Mesendoderm (in vitro differentiated cells): ENCODE measurements at regions not wholly inside any gene's neighbourhood (a gene's known extent, or its start where the extent isn't known, plus 50 kb on each side); places are given as distances from the start of the nearest gene placed in this dataset.
"Not testable (repeated sequence)": the region's sequence is repeated elsewhere in the genome, so short reads cannot be mapped to it uniquely, and the experiment has no call there.

Source experiments
- DNase-seq: peaks from one replicate; pipeline ENCODE4 v3.0.0; 2013
- H2AK5ac ChIP-seq: 2 replicates; pipeline ENCODE4 v1.6.1; 2013; ENCODE audit warnings: low read length, inconsistent platforms
- H2BK120ac ChIP-seq: 2 replicates; pipeline ENCODE4 v1.6.1; 2013; ENCODE audit warnings: low read depth, mild to moderate bottlenecking, low read length, moderate library complexity, mixed read lengths
- H2BK15ac ChIP-seq: replicated peaks from 2 replicates; pipeline ENCODE4 v1.6.1; 2013; ENCODE audit warnings: low read depth, mild to moderate bottlenecking, moderate library complexity
- H2BK5ac ChIP-seq: 2 replicates; pipeline ENCODE4 v1.6.1; 2013; ENCODE audit warnings: low read length, inconsistent platforms
- H3K18ac ChIP-seq: 2 replicates; pipeline ENCODE4 v1.6.1; 2013; ENCODE audit warnings: mild to moderate bottlenecking, low read length, mixed read lengths
- H3K23ac ChIP-seq: one replicate; pipeline ENCODE4 v1.6.1; 2013; ENCODE audit warnings: low read length
- H3K27ac ChIP-seq: 2 replicates; pipeline ENCODE4 v1.5.1; 2013; ENCODE audit warnings: low read depth, mild to moderate bottlenecking, inconsistent platforms, low read length, moderate library complexity
- H3K27me3 ChIP-seq: 2 replicates; pipeline ENCODE4 v1.6.1; 2013; ENCODE audit warnings: low read length, control low read depth, mild to moderate bottlenecking, inconsistent platforms; ENCODE audit not compliant: insufficient read depth, poor library complexity
- H3K36me3 ChIP-seq: 2 replicates; pipeline ENCODE4 v1.6.1; 2013; ENCODE audit warnings: low read length, inconsistent platforms; ENCODE audit not compliant: control insufficient read depth, insufficient read depth
- H3K4ac ChIP-seq: one replicate; pipeline ENCODE4 v1.6.1; 2013; ENCODE audit warnings: low read depth, mild to moderate bottlenecking, low read length, moderate library complexity
- H3K4me1 ChIP-seq: 2 replicates; pipeline ENCODE4 v1.6.1; 2013; ENCODE audit warnings: low read depth, low read length, inconsistent platforms; ENCODE audit not compliant: control insufficient read depth
- H3K4me2 ChIP-seq: 2 replicates; pipeline ENCODE4 v1.6.1; 2013; ENCODE audit warnings: low read length
- H3K4me3 ChIP-seq: 2 replicates; pipeline ENCODE4 v1.5.1; 2013; ENCODE audit warnings: mild to moderate bottlenecking, low read length
- H3K56ac ChIP-seq: one replicate; pipeline ENCODE4 v1.6.1; 2013; ENCODE audit warnings: low read length
- H3K79me1 ChIP-seq: 2 replicates; pipeline ENCODE4 v1.6.1; 2013; ENCODE audit warnings: low read length, inconsistent platforms
- H3K79me2 ChIP-seq: 2 replicates; pipeline ENCODE4 v1.6.1; 2013; ENCODE audit warnings: mild to moderate bottlenecking, low read length; ENCODE audit not compliant: control insufficient read depth, insufficient read depth
- H3K9ac ChIP-seq: 2 replicates; pipeline ENCODE4 v1.6.1; 2013; ENCODE audit warnings: low read length, inconsistent platforms
- H4K5ac ChIP-seq: one replicate; pipeline ENCODE4 v1.6.1; 2013; ENCODE audit warnings: low read length
- H4K8ac ChIP-seq: one replicate; pipeline ENCODE4 v1.6.1; 2013; ENCODE audit warnings: low read depth, mild to moderate bottlenecking, control low read depth, low read length, moderate library complexity
- WGBS: extraction: QIAGEN DNeasy Blood & Tissue Kit; methylation state at CpG from one replicate; pipeline ENCODE4 v1.1.7; 2013; ENCODE audit warnings: low lambda C conversion rate, missing lambda C conversion rate; ENCODE audit not compliant: insufficient coverage; ENCODE audit errors: extremely low coverage; 5-methylcytosine and 5-hydroxymethylcytosine counted together

GRCh38 chr4:171340258-171340657 lies 472.9 kb upstream of the GALNTL6 start:
- Histone ChIP-seq H3K56ac (no peak overlapping the region), H3K23ac (no peak overlapping the region), H3K4me1 (no peaks in the 10 kb centered on the region), H4K5ac (no peak overlapping the region), H3K9ac (no peak overlapping the region), H3K79me2 (no peaks in the 10 kb centered on the region), H3K4me2 (no peak overlapping the region), H3K4ac (no peak overlapping the region), H2BK5ac (no peak overlapping the region), H4K8ac (no peak overlapping the region), H3K4me3 (no peak overlapping the region), H2AK5ac (no peak overlapping the region), H3K36me3 (no peaks in the 10 kb centered on the region), H3K27me3 (no peaks in the 10 kb centered on the region), H3K18ac (no peak overlapping the region), H3K79me1 (no peaks in the 10 kb centered on the region), H3K27ac (no peak overlapping the region), H2BK120ac (no peak overlapping the region), H2BK15ac (no peak overlapping the region)
- no CpG with 5 or more reads among the region's 6 CpGs for WGBS
- DNase-seq = no peak

DNA sequence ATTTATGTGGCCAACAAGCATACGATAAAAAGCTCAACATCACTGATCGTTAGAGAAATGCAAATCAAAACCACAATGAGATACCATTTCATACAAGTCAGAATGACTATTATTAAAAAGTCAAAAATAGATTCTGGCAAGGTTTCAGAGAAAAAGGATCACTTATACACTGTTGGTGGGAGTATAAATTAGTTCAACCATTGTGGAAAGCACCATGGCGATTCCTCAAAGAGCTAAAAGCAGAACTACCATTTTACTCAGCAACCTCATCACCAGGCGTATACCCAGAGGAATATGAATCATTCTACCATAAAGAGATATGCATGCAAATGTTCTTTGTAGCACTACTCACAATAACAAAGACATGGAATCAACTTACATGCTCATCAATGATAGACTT lies 478.7 kb upstream of the GALNTL6 start:
- DNase-seq = no peak
- H3K36me3 ChIP-seq = no peaks in the 10 kb centered on the region
- H3K79me2 ChIP-seq = no peaks in the 10 kb centered on the region
- H3K4me2 ChIP-seq = no peak overlapping the region
- H2AK5ac ChIP-seq = no peak overlapping the region
- WGBS = no CpG with 5 or more reads among the region's 4 CpGs
- H2BK120ac ChIP-seq = no peak overlapping the region
- H3K56ac ChIP-seq = no peak overlapping the region
- H3K27me3 ChIP-seq = no peaks in the 10 kb centered on the region
- H3K4me1 ChIP-seq = no peaks in the 10 kb centered on the region
- H3K23ac ChIP-seq = no peak overlapping the region
- H3K27ac ChIP-seq = no peak overlapping the region
- H3K79me1 ChIP-seq = no peaks in the 10 kb centered on the region
- no peak overlapping the region for H4K8ac ChIP-seq
- no peak overlapping the region for H3K18ac ChIP-seq
- H3K4ac ChIP-seq = no peak overlapping the region
- H3K4me3 ChIP-seq = no peak overlapping the region
- H3K9ac ChIP-seq = no peak overlapping the region
- H2BK5ac ChIP-seq = no peak overlapping the region
- no peak overlapping the region for H4K5ac ChIP-seq
- no peak overlapping the region for H2BK15ac ChIP-seq

GRCh38 chr4:171308661-171309060 lies 504.5 kb upstream of the GALNTL6 start:
- H3K4me2 ChIP-seq = no peak overlapping the region
- DNase-seq = no peak

DNA sequence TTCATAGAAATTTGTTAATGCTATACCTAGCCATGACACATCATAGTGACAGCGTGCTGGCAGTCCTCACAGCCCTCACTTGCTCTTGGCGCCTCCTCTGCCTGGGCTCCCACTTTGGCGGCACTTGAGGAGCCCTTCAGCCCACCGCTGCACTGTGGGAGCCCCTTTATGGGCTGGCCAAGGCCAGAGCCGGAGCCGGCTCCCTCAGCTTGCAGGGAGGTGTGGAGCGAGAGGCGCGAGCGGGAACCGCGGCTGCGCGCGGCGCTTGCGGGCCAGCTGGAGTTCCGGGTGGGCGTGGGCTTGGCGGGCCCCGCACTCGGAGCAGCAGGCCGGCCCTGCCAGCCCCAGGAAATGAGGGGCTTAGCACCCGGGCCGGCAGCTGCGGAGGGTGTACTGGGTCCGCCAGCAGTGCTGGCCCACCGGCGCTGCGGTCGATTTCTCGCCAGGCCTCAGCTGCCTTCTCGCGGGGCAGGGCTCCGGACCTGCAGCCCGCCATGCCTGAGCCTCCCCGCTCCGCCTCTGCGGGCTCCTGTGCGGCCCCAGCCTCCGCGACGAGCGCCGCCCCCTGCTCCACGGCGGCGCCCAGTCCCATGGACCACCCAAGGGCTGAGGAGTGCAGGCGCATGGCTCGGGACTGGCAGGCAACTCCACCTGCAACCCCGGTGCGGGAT lies 515.0 kb upstream of the GALNTL6 start:
- not testable (repeated sequence) for H2AK5ac ChIP-seq, H3K4me3 ChIP-seq, H3K27me3 ChIP-seq, H3K79me2 ChIP-seq, H3K4me2 ChIP-seq, H3K23ac ChIP-seq, H3K56ac ChIP-seq, H2BK120ac ChIP-seq, H2BK15ac ChIP-seq, H4K8ac ChIP-seq, H3K4me1 ChIP-seq, H3K4ac ChIP-seq, DNase-seq, H3K36me3 ChIP-seq, H2BK5ac ChIP-seq, H3K18ac ChIP-seq, H4K5ac ChIP-seq, H3K9ac ChIP-seq, H3K79me1 ChIP-seq, H3K27ac ChIP-seq
- WGBS = no CpG with 5 or more reads among the region's 52 CpGs

More at GRCh38 chr4:171308661-171309060, 504.5 kb upstream of the GALNTL6 start:
- Histone ChIP-seq H3K4me3 (no peak overlapping the region), H3K36me3 (no peaks in the 10 kb centered on the region), H2BK120ac (no peak overlapping the region), H3K4ac (no peak overlapping the region), H3K56ac (no peak overlapping the region), H3K23ac (no peak overlapping the region), H3K18ac (no peak overlapping the region), H2BK15ac (no peak overlapping the region), H4K8ac (no peak overlapping the region), H2BK5ac (no peak overlapping the region), H3K27me3 (no peaks in the 10 kb centered on the region), H2AK5ac (no peak overlapping the region), H3K27ac (no peak overlapping the region), H3K4me1 (no peaks in the 10 kb centered on the region), H3K9ac (no peak overlapping the region), H3K79me1 (no peaks in the 10 kb centered on the region), H4K5ac (no peak overlapping the region), H3K79me2 (no peaks in the 10 kb centered on the region)

DNA sequence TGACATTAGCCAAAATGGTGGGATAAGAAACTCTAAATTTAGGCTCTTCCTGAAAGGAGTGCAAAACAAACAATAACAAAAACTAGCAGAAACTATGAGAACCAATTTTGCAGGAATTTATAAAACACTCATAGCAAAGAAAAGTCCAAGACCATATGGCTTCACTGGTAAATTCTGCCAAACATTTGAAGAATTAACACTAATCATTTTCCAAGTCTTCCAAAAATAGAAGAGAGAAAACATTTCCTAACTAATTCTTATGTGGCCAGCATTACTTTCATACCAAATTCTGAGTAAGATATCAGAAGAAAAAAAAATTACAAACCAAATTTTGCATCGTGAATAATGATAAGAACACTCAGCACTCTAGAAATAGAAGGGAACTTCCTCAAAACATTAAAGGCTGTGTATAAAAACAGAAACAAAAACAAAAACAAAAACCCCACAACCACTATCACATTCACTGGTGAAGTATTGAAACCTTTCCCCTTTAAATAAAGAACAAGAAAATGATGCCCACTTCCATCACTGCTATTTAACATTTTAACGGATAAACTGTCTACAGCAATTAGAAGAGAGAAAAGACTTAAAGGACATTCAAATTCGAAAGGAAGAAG lies 524.3 kb upstream of the GALNTL6 start:
- H2BK15ac ChIP-seq = no peak overlapping the region
- H3K36me3 ChIP-seq = no peaks in the 10 kb centered on the region
- no peak overlapping the region for H4K8ac ChIP-seq
- no peak overlapping the region for H3K18ac ChIP-seq
- no peak overlapping the region for H4K5ac ChIP-seq
- WGBS = no CpG with 5 or more reads among the region's 3 CpGs
- H3K56ac ChIP-seq = no peak overlapping the region
- no peaks in the 10 kb centered on the region for H3K79me2 ChIP-seq
- H3K27ac ChIP-seq = no peak overlapping the region
- H3K79me1 ChIP-seq = no peaks in the 10 kb centered on the region
- no peak overlapping the region for H3K4me3 ChIP-seq
- H3K4me1 ChIP-seq = no peaks in the 10 kb centered on the region
- no peak overlapping the region for H2BK120ac ChIP-seq
- no peak overlapping the region for H2AK5ac ChIP-seq
- H3K4ac ChIP-seq = no peak overlapping the region
- no peak for DNase-seq
- H3K4me2 ChIP-seq = no peak overlapping the region
- H3K9ac ChIP-seq = no peak overlapping the region
- no peaks in the 10 kb centered on the region for H3K27me3 ChIP-seq
- no peak overlapping the region for H3K23ac ChIP-seq
- no peak overlapping the region for H2BK5ac ChIP-seq

DNA sequence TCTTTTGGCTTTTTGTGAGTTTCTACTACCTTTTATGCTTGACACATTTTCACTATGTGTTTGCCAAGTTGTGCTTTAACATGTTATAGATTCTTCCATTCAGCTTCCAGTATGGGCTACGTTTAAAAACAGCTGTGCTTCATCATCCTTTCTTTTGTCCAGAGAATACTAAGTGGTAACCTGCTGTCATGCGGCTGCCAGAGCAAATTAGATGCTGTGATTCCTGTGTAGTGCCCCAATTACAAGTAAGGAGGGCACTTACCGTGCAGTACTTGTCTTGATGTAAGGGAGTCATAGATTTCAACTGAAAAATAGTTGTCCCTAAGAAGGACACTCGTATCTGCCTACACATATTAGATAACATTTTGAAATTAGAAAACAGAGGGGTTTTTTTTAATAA lies 531.8 kb upstream of the GALNTL6 start:
- H2BK15ac ChIP-seq = no peak overlapping the region
- no peak overlapping the region for H3K4me3 ChIP-seq
- H3K4me2 ChIP-seq = no peak overlapping the region
- H3K18ac ChIP-seq = no peak overlapping the region
- no peaks in the 10 kb centered on the region for H3K79me2 ChIP-seq
- no peak overlapping the region for H2AK5ac ChIP-seq
- no peak overlapping the region for H3K23ac ChIP-seq
- no peak overlapping the region for H3K9ac ChIP-seq
- H3K27me3 ChIP-seq = no peaks in the 10 kb centered on the region
- no peak overlapping the region for H4K5ac ChIP-seq
- no peak overlapping the region for H2BK120ac ChIP-seq
- H3K4me1 ChIP-seq = no peaks in the 10 kb centered on the region
- H4K8ac ChIP-seq = no peak overlapping the region
- no peaks in the 10 kb centered on the region for H3K79me1 ChIP-seq
- no peak overlapping the region for H3K27ac ChIP-seq
- H3K56ac ChIP-seq = no peak overlapping the region
- no CpG with 5 or more reads among the region's 4 CpGs for WGBS
- no peaks in the 10 kb centered on the region for H3K36me3 ChIP-seq
- H2BK5ac ChIP-seq = no peak overlapping the region
- no peak for DNase-seq
- H3K4ac ChIP-seq = no peak overlapping the region
